Esophagus muscularis mucosa (tissue), 4 donors: ENCODE measurements at regions not wholly inside any gene's neighbourhood (a gene's known extent, or its start where the extent isn't known, plus 50 kb on each side); places are given as distances from the start of the nearest gene placed in this dataset.

Experiments
- EP300 ChIP-seq: sonication (generic); formaldehyde crosslinking; IDR thresholded peaks from one replicate; pipeline ENCODE4 v1.6.1; 2017; ENCODE audit warnings: antibody characterized with exemption
- POLR2A ChIP-seq: fragments of 450-650 bp; IDR thresholded peaks from one replicate; pipeline ENCODE4 v1.6.1; 2017; ENCODE audit warnings: antibody characterized with exemption, moderate library complexity, mild to moderate bottlenecking, low read depth
- POLR2AphosphoS5 ChIP-seq, 2 donors: sonication (generic); formaldehyde crosslinking; IDR thresholded peaks; one replicate each; pipeline ENCODE4 v1.6.1; 2017; ENCODE audit warnings: antibody characterized with exemption in 2 of 2
- TF ChIP-seq, protein P1 (sequence below), 3 experiments: fragments of 200-600 bp in 2 of 3; fragments of 450-650 bp in 1 of 3; sonication (generic) in 2 of 3; IDR thresholded peaks; one replicate each; pipeline ENCODE4 v1.5.1; 2017 to 2019; ENCODE audit warnings: antibody characterized with exemption in 3 of 3, mild to moderate bottlenecking in 2 of 3, moderate library complexity in 1 of 3

DNA sequence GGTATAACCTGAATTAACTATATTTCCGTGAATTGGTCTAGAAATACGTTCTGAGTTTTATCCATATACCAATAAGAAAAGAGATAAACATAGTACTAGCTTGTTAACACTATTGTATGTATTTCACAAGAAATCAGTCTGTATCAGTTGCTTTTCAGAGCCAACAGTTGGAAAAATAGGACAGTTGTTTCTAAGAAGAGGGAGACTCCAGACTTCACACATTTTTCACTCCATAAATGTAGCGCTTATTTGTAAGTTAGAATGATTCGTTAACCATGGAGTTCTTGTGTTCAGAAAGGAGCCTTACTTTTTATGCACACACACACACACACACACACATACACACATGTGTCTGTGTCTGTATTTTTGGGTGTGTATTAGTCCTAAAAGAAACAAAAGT, 376.7 kb upstream of the SMIM31 start:
- TF ChIP-seq, protein P1, sequence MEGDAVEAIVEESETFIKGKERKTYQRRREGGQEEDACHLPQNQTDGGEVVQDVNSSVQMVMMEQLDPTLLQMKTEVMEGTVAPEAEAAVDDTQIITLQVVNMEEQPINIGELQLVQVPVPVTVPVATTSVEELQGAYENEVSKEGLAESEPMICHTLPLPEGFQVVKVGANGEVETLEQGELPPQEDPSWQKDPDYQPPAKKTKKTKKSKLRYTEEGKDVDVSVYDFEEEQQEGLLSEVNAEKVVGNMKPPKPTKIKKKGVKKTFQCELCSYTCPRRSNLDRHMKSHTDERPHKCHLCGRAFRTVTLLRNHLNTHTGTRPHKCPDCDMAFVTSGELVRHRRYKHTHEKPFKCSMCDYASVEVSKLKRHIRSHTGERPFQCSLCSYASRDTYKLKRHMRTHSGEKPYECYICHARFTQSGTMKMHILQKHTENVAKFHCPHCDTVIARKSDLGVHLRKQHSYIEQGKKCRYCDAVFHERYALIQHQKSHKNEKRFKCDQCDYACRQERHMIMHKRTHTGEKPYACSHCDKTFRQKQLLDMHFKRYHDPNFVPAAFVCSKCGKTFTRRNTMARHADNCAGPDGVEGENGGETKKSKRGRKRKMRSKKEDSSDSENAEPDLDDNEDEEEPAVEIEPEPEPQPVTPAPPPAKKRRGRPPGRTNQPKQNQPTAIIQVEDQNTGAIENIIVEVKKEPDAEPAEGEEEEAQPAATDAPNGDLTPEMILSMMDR (IDR thresholded peaks at IDR 0.05), result no peak
- no peak for TF ChIP-seq POLR2A
- no peak for TF ChIP-seq POLR2AphosphoS5 (IDR thresholded peaks at IDR 0.05)
- no peak for TF ChIP-seq EP300
